Neuronal stem cell (in vitro differentiated cells): ENCODE measurements at regions not wholly inside any gene's neighbourhood (a gene's known extent, or its start where the extent isn't known, plus 50 kb on each side); places are given as distances from the start of the nearest gene placed in this dataset.
"Not testable (repeated sequence)": the region's sequence is repeated elsewhere in the genome, so short reads cannot be mapped to it uniquely, and the experiment has no call there.

Experiments
- DNase-seq: peaks from one replicate; pipeline ENCODE4 v3.0.0-alpha.2; 2013; ENCODE audit warnings: low spot score
- H2AFZ ChIP-seq: one replicate; pipeline ENCODE4 v1.6.1; 2013; ENCODE audit warnings: mild to moderate bottlenecking, low read length, inconsistent platforms
- H2AK5ac ChIP-seq: 2 replicates; pipeline ENCODE4 v1.6.1; 2013; ENCODE audit warnings: low read depth, mild to moderate bottlenecking, inconsistent platforms, low read length, moderate library complexity, mixed read lengths
- H2BK120ac ChIP-seq: 2 replicates; pipeline ENCODE4 v1.6.1; 2013; ENCODE audit warnings: low read depth, mild to moderate bottlenecking, inconsistent platforms, low read length, moderate library complexity, mixed read lengths
- H2BK12ac ChIP-seq: one replicate; pipeline ENCODE4 v1.6.1; 2013; ENCODE audit warnings: low read length, inconsistent platforms
- H2BK15ac ChIP-seq: 2 replicates; pipeline ENCODE4 v1.6.1; 2013; ENCODE audit warnings: mild to moderate bottlenecking, low read length, inconsistent platforms, mixed read lengths
- H2BK5ac ChIP-seq: one replicate; pipeline ENCODE4 v1.6.1; 2013; ENCODE audit warnings: inconsistent platforms, mild to moderate bottlenecking, low read length, moderate library complexity
- H3K14ac ChIP-seq: one replicate; pipeline ENCODE4 v1.6.1; 2013; ENCODE audit warnings: low read length, inconsistent platforms
- H3K18ac ChIP-seq: 2 replicates; pipeline ENCODE4 v1.6.1; 2013; ENCODE audit warnings: low read length, inconsistent platforms
- H3K23ac ChIP-seq: 2 replicates; pipeline ENCODE4 v1.6.1; 2013; ENCODE audit warnings: low read depth, mild to moderate bottlenecking, mixed read lengths, low read length, inconsistent platforms; ENCODE audit not compliant: poor library complexity
- H3K27ac ChIP-seq: replicated peaks from 3 replicates; pipeline ENCODE4 v1.5.1; 2013; ENCODE audit warnings: low read length, inconsistent platforms
- H3K27me3 ChIP-seq, 3 experiments: 2 replicates each; pipeline ENCODE4 v1.6.1; 2013; ENCODE audit warnings: low read length in 3 of 3, mild to moderate bottlenecking in 2 of 3, inconsistent platforms in 1 of 3, low read depth in 1 of 3, mixed read lengths in 1 of 3, moderate library complexity in 1 of 3; ENCODE audit not compliant: control insufficient read depth in 3 of 3, insufficient read depth in 3 of 3
- H3K36me3 ChIP-seq, 2 donors: replicated peaks in 1 of 2; 2 replicates each; pipeline ENCODE4 v1.6.1; 2013; ENCODE audit warnings: low read length in 2 of 2; ENCODE audit not compliant: control insufficient read depth in 2 of 2, insufficient read depth in 2 of 2
- H3K4ac ChIP-seq: 2 replicates; pipeline ENCODE4 v1.6.1; 2013; ENCODE audit warnings: inconsistent platforms, mild to moderate bottlenecking, low read length, moderate library complexity
- H3K4me1 ChIP-seq, 2 donors: 1 replicate in 1 of 2; 2 replicates in 1 of 2; pipeline ENCODE4 v1.6.1; 2013; ENCODE audit warnings: low read length in 2 of 2, low read depth in 1 of 2; ENCODE audit not compliant: control insufficient read depth in 2 of 2, insufficient read depth in 1 of 2
- H3K4me2 ChIP-seq: one replicate; pipeline ENCODE4 v1.6.1; 2013; ENCODE audit warnings: mild to moderate bottlenecking, low read length, inconsistent platforms; ENCODE audit not compliant: insufficient read depth, poor library complexity, severe bottlenecking
- H3K4me3 ChIP-seq, 2 donors: 2 replicates each; pipeline ENCODE4 v1.5.1; 2013; ENCODE audit warnings: low read length in 2 of 2, mild to moderate bottlenecking in 2 of 2, inconsistent platforms in 1 of 2, moderate library complexity in 1 of 2
- H3K79me1 ChIP-seq: one replicate; pipeline ENCODE4 v1.6.1; 2013; ENCODE audit warnings: low read depth, mild to moderate bottlenecking, inconsistent platforms, low read length, moderate library complexity
- H3K9ac ChIP-seq: one replicate; pipeline ENCODE4 v1.6.1; 2013; ENCODE audit warnings: mild to moderate bottlenecking, low read depth, low read length, inconsistent platforms; ENCODE audit not compliant: poor library complexity
- H3K9me3 ChIP-seq, 2 donors: replicated peaks in 1 of 2; 2 replicates each; pipeline versions ENCODE3 to v1.6.1; 2013; ENCODE audit warnings: low read length in 2 of 2, mild to moderate bottlenecking in 2 of 2, inconsistent platforms in 1 of 2, low read depth in 1 of 2, mixed read lengths in 1 of 2, moderate library complexity in 1 of 2; ENCODE audit not compliant: control insufficient read depth in 2 of 2, insufficient read depth in 1 of 2
- H4K8ac ChIP-seq: one replicate; pipeline ENCODE4 v1.6.1; 2013; ENCODE audit warnings: low read depth, mild to moderate bottlenecking, inconsistent platforms, low read length, moderate library complexity
- H4K91ac ChIP-seq: one replicate; pipeline ENCODE4 v1.6.1; 2013; ENCODE audit warnings: low read length, low read depth, mild to moderate bottlenecking, inconsistent platforms; ENCODE audit not compliant: poor library complexity
- WGBS, 2 donors: extraction: QIAGEN DNeasy Blood & Tissue Kit; methylation state at CpG; one replicate each; pipeline ENCODE4 v1.1.7; 2013; ENCODE audit warnings: missing lambda C conversion rate in 2 of 2, mixed read lengths in 1 of 2; ENCODE audit not compliant: insufficient read length in 2 of 2, insufficient replicate concordance in 1 of 2; ENCODE audit errors: extremely low coverage in 2 of 2; 5-methylcytosine and 5-hydroxymethylcytosine counted together

- not testable (repeated sequence) for H2BK12ac ChIP-seq, DNase-seq, H3K27me3 ChIP-seq, H3K23ac ChIP-seq, H3K4me2 ChIP-seq, H3K14ac ChIP-seq, H3K4me1 ChIP-seq, H3K79me1 ChIP-seq, H3K9ac ChIP-seq, H2BK15ac ChIP-seq, H3K4ac ChIP-seq, H3K27ac ChIP-seq, H2AK5ac ChIP-seq, H3K18ac ChIP-seq, H4K8ac ChIP-seq, H2BK120ac ChIP-seq, H3K36me3 ChIP-seq, H2AFZ ChIP-seq, H4K91ac ChIP-seq, H3K9me3 ChIP-seq, H3K4me3 ChIP-seq, H2BK5ac ChIP-seq
- no CpG with 5 or more reads among the region's 4 CpGs for WGBS, 2 donors
Measured at GRCh38 chrX:3858332-3858731, 144.9 kb upstream of the PRKX start.

- H4K8ac ChIP-seq, DNase-seq, H2AFZ ChIP-seq, H3K4me2 ChIP-seq, H2BK12ac ChIP-seq, H2AK5ac ChIP-seq, H3K23ac ChIP-seq, H3K9ac ChIP-seq, H2BK5ac ChIP-seq, H3K4me3 ChIP-seq, H3K18ac ChIP-seq, H3K79me1 ChIP-seq, H4K91ac ChIP-seq, H3K4ac ChIP-seq, H3K27me3 ChIP-seq, H3K9me3 ChIP-seq, H3K27ac ChIP-seq, H2BK15ac ChIP-seq, H3K14ac ChIP-seq, H3K36me3 ChIP-seq, H3K4me1 ChIP-seq, H2BK120ac ChIP-seq: not testable (repeated sequence)
- no CpG with 5 or more reads among the region's 85 CpGs for WGBS, 2 donors
Measured at GRCh38 chrX:3843522-3844145, 130.2 kb upstream of the PRKX start.

GRCh38 chrX:3842822-3843521 lies 129.5 kb upstream of the PRKX start:
- H3K79me1 ChIP-seq, H3K27ac ChIP-seq, H3K23ac ChIP-seq, H2AFZ ChIP-seq, H2BK5ac ChIP-seq, H2BK120ac ChIP-seq, H3K18ac ChIP-seq, H3K36me3 ChIP-seq, H2AK5ac ChIP-seq, H3K9ac ChIP-seq, DNase-seq, H3K14ac ChIP-seq, H3K27me3 ChIP-seq, H4K91ac ChIP-seq, H4K8ac ChIP-seq, H3K9me3 ChIP-seq, H2BK15ac ChIP-seq, H3K4ac ChIP-seq, H2BK12ac ChIP-seq, H3K4me1 ChIP-seq: not testable (repeated sequence)
- Histone ChIP-seq H3K4me2 (peak overlapping the region; percentile 40), H3K4me3 (peak overlapping the region in 1 of 2 donors; percentile 69)
- no CpG with 5 or more reads among the region's 70 CpGs for WGBS, 2 donors

GRCh38 chrX:3838754-3839153 lies 125.3 kb upstream of the PRKX start:
- H2BK15ac ChIP-seq, H2AK5ac ChIP-seq, H3K27me3 ChIP-seq, H4K91ac ChIP-seq, H3K36me3 ChIP-seq, H2BK12ac ChIP-seq, H3K4me3 ChIP-seq, H3K9me3 ChIP-seq, H3K23ac ChIP-seq, H3K79me1 ChIP-seq, DNase-seq, H3K18ac ChIP-seq, H2BK120ac ChIP-seq, H3K9ac ChIP-seq, H3K4me1 ChIP-seq, H4K8ac ChIP-seq, H2AFZ ChIP-seq, H2BK5ac ChIP-seq, H3K4ac ChIP-seq, H3K4me2 ChIP-seq, H3K14ac ChIP-seq, H3K27ac ChIP-seq: not testable (repeated sequence)
- WGBS, 2 donors = no CpG with 5 or more reads among the region's 24 CpGs
